Fibroblast of pulmonary artery (primary cell): ENCODE measurements at regions not wholly inside any gene's neighbourhood (a gene's known extent, or its start where the extent isn't known, plus 50 kb on each side); places are given as distances from the start of the nearest gene placed in this dataset.

Experiments used
- DNase-seq: peaks from one replicate; pipeline ENCODE4 v3.0.0-alpha.2; 2010; ENCODE audit warnings: low read depth
- H3K4me3 ChIP-seq: replicated peaks from 2 replicates; pipeline ENCODE4 v1.5.1; 2011; ENCODE audit warnings: low read depth, mild to moderate bottlenecking, control low read depth, low read length, moderate library complexity
- CTCF ChIP-seq: IDR thresholded peaks from 2 replicates; pipeline ENCODE4 v1.5.1; 2011; ENCODE audit warnings: mild to moderate bottlenecking, control low read depth, low read length, inconsistent platforms; ENCODE audit errors: missing control alignments

- no peak for TF ChIP-seq CTCF
- no peak for DNase-seq
- no peak overlapping the region for H3K4me3 ChIP-seq
These were observed 156.1 kb upstream of the PTPRK start for GRCh38 chr6:128676456-128676855.

GRCh38 chr6:128672023-128672422 lies 151.6 kb upstream of the PTPRK start:
- DNase-seq: no peak
- TF ChIP-seq CTCF: no peak
- H3K4me3 ChIP-seq: no peak overlapping the region

DNA sequence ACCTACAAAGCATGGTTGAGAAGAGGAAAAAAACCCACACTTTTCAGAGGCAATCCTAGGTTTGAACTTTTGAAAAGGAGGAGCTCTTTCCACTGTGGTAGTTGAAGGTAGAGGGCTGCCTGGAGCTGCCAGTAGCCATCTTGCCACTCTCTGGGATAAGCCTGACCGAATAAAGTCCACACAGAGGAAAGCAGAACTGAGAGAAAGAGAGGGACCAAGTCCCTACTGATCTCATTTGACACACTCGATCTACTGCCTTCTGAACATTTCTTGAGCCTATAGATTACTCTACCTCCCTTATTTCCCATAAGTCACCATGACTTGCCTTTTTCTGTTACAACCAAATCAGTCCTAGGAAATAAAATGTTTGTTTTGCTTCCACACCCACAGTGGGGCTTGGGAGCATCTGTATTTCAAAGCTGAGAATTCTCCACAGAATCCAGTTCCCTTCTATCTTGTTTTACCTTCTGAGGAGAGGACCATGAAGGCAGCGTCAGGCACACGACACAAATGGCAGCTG lies 147.0 kb upstream of the PTPRK start:
- no peak for DNase-seq
- H3K4me3 ChIP-seq: no peak overlapping the region
- TF ChIP-seq CTCF: no peak

DNA sequence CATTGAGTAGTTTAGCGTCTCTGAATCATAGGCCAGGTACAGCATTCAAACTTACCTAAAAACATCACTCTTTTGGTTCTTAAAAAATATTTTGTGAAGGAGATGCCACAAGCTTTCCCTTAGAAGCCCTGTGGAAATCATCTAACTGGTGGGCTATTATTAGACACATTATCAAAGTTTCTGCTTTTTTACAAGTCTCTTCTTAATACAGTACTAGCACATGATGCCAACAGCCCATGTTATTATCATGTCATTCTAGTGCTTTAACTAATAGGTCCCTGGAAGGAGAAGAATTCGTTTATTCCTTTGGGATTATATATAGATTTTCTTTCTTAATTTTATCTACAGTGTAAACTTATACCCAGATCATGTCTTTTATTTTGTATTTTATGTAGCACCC lies 146.0 kb upstream of the PTPRK start:
- no peak for DNase-seq
- no peak for TF ChIP-seq CTCF
- H3K4me3 ChIP-seq: no peak overlapping the region

DNA sequence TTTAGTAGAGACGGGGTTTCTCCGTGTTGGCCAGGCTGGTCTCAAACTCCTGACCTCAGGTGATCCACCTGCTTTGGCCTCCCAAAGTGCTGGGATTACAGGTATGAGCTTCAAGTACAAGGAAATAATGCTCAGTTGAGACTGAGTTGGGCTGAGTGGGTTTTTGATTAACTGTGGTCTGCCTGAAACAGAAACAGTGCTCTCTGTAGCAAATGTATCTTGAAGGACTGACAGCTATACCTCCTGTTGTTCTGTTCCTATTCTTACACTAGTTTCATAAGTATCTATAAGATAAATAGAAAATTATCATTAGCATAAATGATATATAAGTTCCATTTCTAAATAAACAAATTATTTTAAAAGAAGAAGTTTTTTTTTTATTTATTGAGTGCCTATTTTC lies 142.8 kb upstream of the PTPRK start:
- H3K4me3 ChIP-seq: no peak overlapping the region
- no peak for DNase-seq
- no peak for TF ChIP-seq CTCF

DNA sequence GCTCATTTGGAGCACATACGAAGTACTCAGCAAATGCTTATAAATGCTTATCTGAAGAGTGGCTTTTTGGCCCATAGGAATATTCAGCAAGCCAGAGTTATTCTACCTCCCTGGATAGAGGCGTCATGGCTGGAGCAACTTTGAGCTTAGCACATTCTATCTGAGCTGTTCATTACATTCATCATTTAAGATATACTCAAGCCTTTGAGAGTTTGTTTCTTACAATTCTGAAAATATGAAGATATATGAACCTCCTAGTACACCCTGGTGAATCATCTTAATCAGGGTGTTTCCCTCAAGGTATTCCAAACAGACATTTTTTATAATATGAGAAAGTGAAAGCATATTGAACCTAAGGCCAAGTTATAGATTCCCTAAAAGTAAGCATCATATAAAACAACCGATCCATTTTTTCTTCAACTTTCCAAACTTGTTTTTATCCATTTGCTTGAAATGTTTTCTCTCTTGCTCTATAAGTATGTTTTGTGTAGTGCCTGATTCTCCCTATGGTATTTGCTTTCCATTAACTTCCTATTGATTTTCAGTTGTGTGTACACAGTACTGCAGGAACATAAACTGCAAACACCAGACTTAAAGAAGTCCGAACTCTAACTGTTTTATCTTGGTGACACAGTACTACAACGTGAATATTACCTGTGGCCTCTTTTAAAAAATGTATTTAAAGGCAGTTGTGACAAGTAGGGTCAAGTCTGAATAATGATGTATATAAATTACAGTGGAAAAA lies 139.7 kb upstream of the PTPRK start:
- no peak for DNase-seq
- no peak overlapping the region for H3K4me3 ChIP-seq
- no peak for TF ChIP-seq CTCF

DNA sequence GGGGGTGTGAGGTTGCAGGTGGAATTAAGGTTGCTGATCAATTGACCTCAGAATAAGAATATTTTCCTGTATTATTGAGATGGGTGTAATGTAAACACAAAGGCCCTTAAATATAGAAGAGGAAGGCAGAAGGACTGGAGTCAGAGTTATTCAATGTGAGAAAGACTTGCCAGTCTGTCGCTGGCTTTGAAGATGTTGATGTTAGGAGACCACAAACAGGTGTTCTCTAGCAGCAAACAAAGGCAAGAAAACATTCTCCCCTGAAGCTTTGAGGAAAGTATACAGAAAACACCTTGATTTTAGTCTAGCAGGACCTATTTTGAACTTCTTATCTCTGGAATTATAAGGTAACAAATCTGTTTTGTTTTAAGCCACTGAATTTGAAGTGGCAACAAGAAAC lies 138.9 kb upstream of the PTPRK start:
- no peak for TF ChIP-seq CTCF
- H3K4me3 ChIP-seq: no peak overlapping the region
- DNase-seq: no peak
